DOHH2 (cell line): ENCODE measurements at regions not wholly inside any gene's neighbourhood (a gene's known extent, or its start where the extent isn't known, plus 50 kb on each side); places are given as distances from the start of the nearest gene placed in this dataset.

Source experiments
- H3F3A ChIP-seq: fragments of 200-600 bp; sonication (generic), shearing (Covaris generic); 2 replicates; pipeline ENCODE4 v1.6.0; 2016; ENCODE audit warnings: antibody characterized with exemption, mild to moderate bottlenecking; ENCODE audit not compliant: control insufficient read depth, insufficient read depth
- H3K27ac ChIP-seq: fragments of 200-600 bp; sonication (generic); 2 replicates; pipeline ENCODE4 v1.5.1; 2014; ENCODE audit warnings: low read depth, mild to moderate bottlenecking, low read length, moderate library complexity
- H3K27me3 ChIP-seq: fragments of 200-600 bp; sonication (generic); 2 replicates; pipeline ENCODE4 v1.6.1; 2014; ENCODE audit warnings: mild to moderate bottlenecking, low read length, mixed read lengths; ENCODE audit not compliant: control insufficient read depth
- H3K36me3 ChIP-seq: fragments of 200-600 bp; sonication (generic); 2 replicates; pipeline ENCODE4 v1.6.1; 2014; ENCODE audit warnings: mild to moderate bottlenecking, low read length, moderate library complexity, mixed read lengths; ENCODE audit not compliant: control insufficient read depth
- H3K4me1 ChIP-seq: fragments of 200-600 bp; sonication (generic); 2 replicates; pipeline ENCODE4 v1.6.1; 2014; ENCODE audit warnings: mild to moderate bottlenecking, low read length, mixed read lengths; ENCODE audit not compliant: control insufficient read depth
- H3K4me2 ChIP-seq: fragments of 200-600 bp; sonication (generic); 2 replicates; pipeline ENCODE4 v1.6.0; 2014; ENCODE audit warnings: mild to moderate bottlenecking, low read length, moderate library complexity
- H3K4me3 ChIP-seq: fragments of 200-600 bp; sonication (generic); 2 replicates; pipeline ENCODE4 v1.5.1; 2014; ENCODE audit warnings: mild to moderate bottlenecking, low read length, mixed read lengths
- H3K79me2 ChIP-seq: fragments of 200-600 bp; sonication (generic); 2 replicates; pipeline ENCODE4 v1.6.1; 2014; ENCODE audit warnings: mild to moderate bottlenecking, low read length, mixed read lengths; ENCODE audit not compliant: control insufficient read depth
- H3K9me2 ChIP-seq: fragments of 200-600 bp; sonication (generic); replicated peaks from 2 replicates; pipeline ENCODE4 v1.6.1; 2014; ENCODE audit warnings: mild to moderate bottlenecking, low read length, mixed read lengths; ENCODE audit not compliant: control insufficient read depth
- H3K9me3 ChIP-seq: fragments of 200-600 bp; sonication (generic); 2 replicates; pipeline ENCODE4 v1.6.1; 2014; ENCODE audit warnings: antibody characterized with exemption, low read length, mixed read lengths; ENCODE audit not compliant: control insufficient read depth, insufficient read depth
- H4K20me1 ChIP-seq: fragments of 200-600 bp; sonication (generic); 2 replicates; pipeline ENCODE4 v1.6.0; 2014; ENCODE audit warnings: low read depth, mild to moderate bottlenecking, antibody characterized with exemption, low read length, moderate library complexity; ENCODE audit not compliant: control insufficient read depth, insufficient read depth
- EZH2phosphoT487 ChIP-seq: fragments of 200-600 bp; sonication (generic); IDR thresholded peaks from 2 replicates; pipeline ENCODE4 v1.6.1; 2017; ENCODE audit warnings: borderline replicate concordance, mild to moderate bottlenecking, antibody characterized with exemption, low read length, moderate library complexity, mixed read lengths
- TF ChIP-seq, protein P1 (sequence below): fragments of 200-600 bp; sonication (generic); IDR thresholded peaks from one replicate; pipeline ENCODE4 v1.5.1; 2014; ENCODE audit warnings: antibody characterized with exemption, mild to moderate bottlenecking, low read depth, low read length; ENCODE audit not compliant: poor library complexity, severe bottlenecking

DNA sequence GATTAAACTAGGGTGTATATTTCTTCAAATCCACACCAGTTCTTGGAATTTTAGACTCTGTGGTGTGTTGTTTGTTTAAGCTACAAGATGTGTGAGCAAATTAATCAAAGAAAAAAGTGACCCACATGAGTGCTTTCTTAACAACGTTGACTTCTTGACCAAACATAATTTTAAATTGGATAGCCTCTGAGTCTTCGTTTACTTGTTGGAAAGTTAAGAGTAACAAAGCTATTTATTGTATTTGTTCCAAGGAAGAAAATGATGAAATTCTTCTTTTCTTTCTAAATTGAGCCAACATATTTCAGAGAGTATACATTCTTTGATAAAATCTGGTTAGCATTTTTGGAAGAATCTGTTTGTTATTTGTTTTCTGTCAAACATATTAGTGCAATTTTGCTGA, 99.9 kb upstream of the IGSF10 start:
- no peak for TF ChIP-seq EZH2phosphoT487
- TF ChIP-seq, protein P1, sequence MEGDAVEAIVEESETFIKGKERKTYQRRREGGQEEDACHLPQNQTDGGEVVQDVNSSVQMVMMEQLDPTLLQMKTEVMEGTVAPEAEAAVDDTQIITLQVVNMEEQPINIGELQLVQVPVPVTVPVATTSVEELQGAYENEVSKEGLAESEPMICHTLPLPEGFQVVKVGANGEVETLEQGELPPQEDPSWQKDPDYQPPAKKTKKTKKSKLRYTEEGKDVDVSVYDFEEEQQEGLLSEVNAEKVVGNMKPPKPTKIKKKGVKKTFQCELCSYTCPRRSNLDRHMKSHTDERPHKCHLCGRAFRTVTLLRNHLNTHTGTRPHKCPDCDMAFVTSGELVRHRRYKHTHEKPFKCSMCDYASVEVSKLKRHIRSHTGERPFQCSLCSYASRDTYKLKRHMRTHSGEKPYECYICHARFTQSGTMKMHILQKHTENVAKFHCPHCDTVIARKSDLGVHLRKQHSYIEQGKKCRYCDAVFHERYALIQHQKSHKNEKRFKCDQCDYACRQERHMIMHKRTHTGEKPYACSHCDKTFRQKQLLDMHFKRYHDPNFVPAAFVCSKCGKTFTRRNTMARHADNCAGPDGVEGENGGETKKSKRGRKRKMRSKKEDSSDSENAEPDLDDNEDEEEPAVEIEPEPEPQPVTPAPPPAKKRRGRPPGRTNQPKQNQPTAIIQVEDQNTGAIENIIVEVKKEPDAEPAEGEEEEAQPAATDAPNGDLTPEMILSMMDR: no peak
- Histone ChIP-seq H3K4me3 (no peak overlapping the region), H3K36me3 (no peaks in the 10 kb centered on the region), H3K27me3 (peaks cover 2% of the 10 kb centered on the region; the same call in 1 of the 2 replicates), H3K4me1 (no peaks in the 10 kb centered on the region), H3K9me3 (no peaks in the 10 kb centered on the region), H3K9me2 (no peaks in the 10 kb centered on the region), H3K79me2 (no peaks in the 10 kb centered on the region), H4K20me1 (no peaks in the 10 kb centered on the region), H3F3A (no peaks in the 10 kb centered on the region), H3K27ac (no peak overlapping the region), H3K4me2 (no peak overlapping the region)

DNA sequence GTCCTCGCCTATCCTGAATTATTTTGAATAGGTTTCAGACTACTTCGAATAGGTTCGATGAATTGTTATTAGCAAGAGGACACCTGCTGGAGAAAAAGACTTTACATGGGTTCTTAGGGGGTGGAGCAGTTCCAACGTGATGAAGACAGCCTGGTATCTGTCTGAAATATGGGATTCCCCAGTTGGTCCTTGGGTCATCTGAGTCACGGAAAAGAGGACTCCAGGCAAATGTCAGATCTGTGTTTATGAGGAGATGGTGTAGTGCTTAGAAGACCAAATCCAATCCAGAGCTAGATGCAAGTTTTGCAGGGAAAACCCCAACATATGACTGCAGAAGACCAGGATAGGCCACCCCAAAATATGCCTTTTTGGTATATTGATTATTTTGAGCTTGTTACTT, 98.9 kb upstream of the IGSF10 start:
- H3K4me1 ChIP-seq: no peaks in the 10 kb centered on the region

DNA sequence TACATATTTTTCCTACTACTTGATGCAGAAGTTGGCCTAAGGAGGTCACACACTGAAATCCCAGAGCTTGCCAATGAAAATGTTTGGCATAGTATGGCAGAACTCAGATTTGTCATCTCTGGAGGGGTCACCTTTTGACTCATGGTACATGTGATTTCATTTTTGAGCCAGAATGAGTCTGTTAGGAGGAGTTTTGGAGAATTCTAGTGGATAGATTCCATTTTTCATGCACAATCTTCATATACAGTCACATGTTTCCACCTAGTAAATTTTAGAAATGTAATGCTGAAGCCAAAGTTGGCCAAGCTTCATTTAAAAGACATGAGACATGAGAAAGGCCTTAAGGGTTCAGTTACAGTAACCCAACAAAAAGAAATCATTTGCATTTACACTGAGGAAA, 97.8 kb upstream of the IGSF10 start:
- no peaks in the 10 kb centered on the region for H3K9me3 ChIP-seq
- no peaks in the 10 kb centered on the region for H3F3A ChIP-seq
- no peaks in the 10 kb centered on the region for H3K79me2 ChIP-seq
- H3K4me2 ChIP-seq: no peak overlapping the region
- H3K9me2 ChIP-seq: no peaks in the 10 kb centered on the region
- no peaks in the 10 kb centered on the region for H3K36me3 ChIP-seq
- no peaks in the 10 kb centered on the region for H4K20me1 ChIP-seq
- no peak overlapping the region for H3K4me3 ChIP-seq
- H3K4me1 ChIP-seq: no peaks in the 10 kb centered on the region
- H3K27me3 ChIP-seq: peaks cover 2% of the 10 kb centered on the region; the same call in 1 of the 2 replicates
- no peak for TF ChIP-seq EZH2phosphoT487
- TF ChIP-seq, protein P1: no peak
- no peak overlapping the region for H3K27ac ChIP-seq

More for the DNA sequence above, 98.9 kb upstream of the IGSF10 start:
- H3K27ac ChIP-seq: no peak overlapping the region
- H3K4me2 ChIP-seq: no peak overlapping the region
- no peaks in the 10 kb centered on the region for H3K36me3 ChIP-seq
- TF ChIP-seq, protein P1: no peak
- no peak for TF ChIP-seq EZH2phosphoT487
- no peaks in the 10 kb centered on the region for H3K79me2 ChIP-seq
- no peaks in the 10 kb centered on the region for H3K9me3 ChIP-seq
- H4K20me1 ChIP-seq: no peaks in the 10 kb centered on the region
- no peaks in the 10 kb centered on the region for H3F3A ChIP-seq
- no peaks in the 10 kb centered on the region for H3K9me2 ChIP-seq
- no peak overlapping the region for H3K4me3 ChIP-seq
- peaks cover 2% of the 10 kb centered on the region; the same call in 1 of the 2 replicates for H3K27me3 ChIP-seq
